ENCODE measurements at regions not wholly inside any gene's neighbourhood (a gene's known extent, or its start where the extent isn't known, plus 50 kb on each side); places are given as distances from the start of the nearest gene placed in this dataset.

DNA sequence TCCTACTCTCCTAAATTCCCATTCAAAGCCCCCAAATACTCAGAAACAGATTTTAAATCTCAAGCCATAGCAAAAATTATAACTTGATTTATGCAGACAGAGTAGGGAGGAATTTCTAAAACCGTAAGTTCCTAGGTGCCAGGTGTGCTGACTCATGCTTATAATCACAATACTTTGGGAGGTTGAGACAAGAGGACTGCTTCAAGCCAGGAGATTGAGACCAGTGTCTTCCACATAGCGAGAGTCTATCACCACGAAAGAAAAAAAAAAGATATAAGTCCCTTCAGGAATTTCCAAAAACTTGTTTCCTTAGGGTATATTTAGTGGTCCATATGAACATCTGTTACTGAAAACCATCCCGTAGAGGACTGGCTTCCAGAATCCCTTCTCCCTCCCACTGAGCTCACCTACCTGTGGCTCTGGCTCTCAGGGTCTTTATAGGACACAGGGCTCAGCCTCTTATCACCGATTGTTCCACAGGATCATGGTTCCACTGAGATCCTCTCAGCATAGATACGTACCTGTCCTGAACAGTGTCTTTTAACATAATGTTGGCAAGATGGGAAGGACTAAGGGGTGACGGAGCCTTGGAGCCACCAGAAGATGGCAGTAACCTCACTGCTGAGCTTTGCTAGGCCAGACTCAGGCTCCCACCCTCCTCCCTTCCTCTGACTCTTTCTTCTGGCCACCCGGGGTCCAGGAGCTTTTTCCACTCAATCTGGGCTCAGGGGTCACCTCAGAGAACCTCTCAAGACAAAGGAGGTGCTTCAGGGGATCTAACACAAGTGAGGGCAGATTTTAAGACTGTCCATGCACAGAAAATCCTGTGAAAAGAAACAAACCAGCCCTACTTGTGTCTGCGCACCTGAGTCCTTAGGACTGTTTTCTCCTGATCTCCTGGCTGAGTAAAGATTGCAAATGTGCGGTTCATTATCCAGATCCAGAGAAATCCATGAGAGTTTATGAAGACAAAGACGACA lies 117.5 kb upstream of the TOP3B start:
- ATAC-seq (no peak), DNase-seq (no peak)
- no peak overlapping the region for H3K4me3 Mint-ChIP-seq
- peaks cover 2% of the 10 kb centered on the region for H3K4me1 Mint-ChIP-seq
- peaks cover 44% of the 10 kb centered on the region for H3K27me3 Mint-ChIP-seq
- no peaks in the 10 kb centered on the region for H3K9me3 ChIP-seq (ENCODE audit: control insufficient read depth, low read length, poor library complexity, severe bottlenecking)
- H3K36me3 Mint-ChIP-seq (ENCODE audit: low read depth) = peaks cover 4% of the 10 kb centered on the region
- no peak overlapping the region for H3K27ac Mint-ChIP-seq

GRCh38 chr22:22099194-22099486 lies 116.6 kb upstream of the TOP3B start:
- H3K27me3 Mint-ChIP-seq = peaks cover 49% of the 10 kb centered on the region
- no peak overlapping the region for H3K27ac Mint-ChIP-seq
- DNase-seq (no peak), ATAC-seq (peak; percentile 57)
- H3K36me3 Mint-ChIP-seq (ENCODE audit: low read depth) = peaks cover 4% of the 10 kb centered on the region
- no peaks in the 10 kb centered on the region for H3K9me3 ChIP-seq (ENCODE audit: control insufficient read depth, low read length, poor library complexity, severe bottlenecking)
- H3K4me3 Mint-ChIP-seq = no peak overlapping the region
- peaks cover 2% of the 10 kb centered on the region for H3K4me1 Mint-ChIP-seq

GRCh38 chr22:22098457-22099193 lies 116.0 kb upstream of the TOP3B start:
- DNase-seq (no peak), ATAC-seq (no peak)
- Mint-ChIP-seq H3K4me3 (no peak overlapping the region), H3K27ac (no peak overlapping the region), H3K27me3 (peaks cover 53% of the 10 kb centered on the region), H3K4me1 (peaks cover 2% of the 10 kb centered on the region), H3K36me3 (ENCODE audit: low read depth) (peaks cover 4% of the 10 kb centered on the region)
- no peaks in the 10 kb centered on the region for H3K9me3 ChIP-seq (ENCODE audit: control insufficient read depth, low read length, poor library complexity, severe bottlenecking)

DNA sequence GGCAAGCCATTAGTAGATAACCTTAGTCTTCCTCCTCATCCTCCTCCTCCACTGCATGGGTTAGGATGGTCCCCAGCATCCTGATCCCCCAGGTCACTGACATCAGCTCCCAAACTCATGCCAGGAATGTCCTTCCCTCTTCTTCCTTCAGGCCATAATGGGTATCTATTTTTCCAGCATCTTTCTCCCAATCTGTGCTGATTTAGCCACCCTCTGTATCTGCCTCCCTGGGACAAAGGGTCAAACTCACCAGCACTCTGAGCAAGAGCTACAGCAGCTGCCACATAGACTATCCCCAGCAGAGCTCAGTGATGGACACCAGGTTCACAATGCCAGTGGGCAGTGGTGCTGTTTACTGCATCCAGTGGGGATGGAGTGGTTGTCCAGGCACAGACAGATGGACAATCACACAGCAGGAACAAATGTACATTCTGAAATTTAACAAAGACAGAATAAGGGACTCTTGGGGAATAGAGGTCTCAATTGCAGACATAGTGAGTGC lies 115.2 kb upstream of the TOP3B start:
- ATAC-seq (no peak), DNase-seq (no peak)
- Mint-ChIP-seq H3K27ac (no peak overlapping the region), H3K4me3 (no peak overlapping the region), H3K4me1 (peaks cover 2% of the 10 kb centered on the region), H3K36me3 (ENCODE audit: low read depth) (peaks cover 4% of the 10 kb centered on the region), H3K27me3 (peaks cover 54% of the 10 kb centered on the region)
- H3K9me3 ChIP-seq (ENCODE audit: control insufficient read depth, low read length, poor library complexity, severe bottlenecking) = no peaks in the 10 kb centered on the region

DNA sequence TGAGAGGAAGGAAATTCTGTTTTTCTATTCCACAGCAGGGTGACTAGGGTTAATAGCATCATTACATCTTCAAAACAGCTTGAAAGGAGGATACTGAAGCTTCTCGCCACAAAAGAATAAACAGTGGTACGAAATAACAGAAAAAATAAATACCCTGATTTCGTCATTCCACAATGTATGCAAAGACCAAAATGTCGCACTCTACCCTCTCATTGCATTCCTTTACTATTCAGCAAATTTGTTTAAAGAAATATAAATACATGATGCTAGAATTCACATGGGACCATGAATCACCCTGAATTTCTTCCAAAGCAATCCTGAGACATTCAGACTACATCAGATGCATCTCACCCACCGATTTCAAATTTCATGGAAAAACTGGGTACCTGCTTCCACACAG lies 112.3 kb upstream of the TOP3B start:
- Mint-ChIP-seq H3K4me1 (peaks cover 2% of the 10 kb centered on the region), H3K27ac (no peak overlapping the region), H3K4me3 (no peak overlapping the region), H3K36me3 (ENCODE audit: low read depth) (peaks cover 9% of the 10 kb centered on the region), H3K27me3 (peaks cover 76% of the 10 kb centered on the region)
- ATAC-seq = no peak
- H3K9me3 ChIP-seq (ENCODE audit: control insufficient read depth, low read length, poor library complexity, severe bottlenecking) = no peaks in the 10 kb centered on the region
- DNase-seq = no peak

GRCh38 chr22:22094514-22094913 lies 111.9 kb upstream of the TOP3B start:
- peaks cover 80% of the 10 kb centered on the region for H3K27me3 Mint-ChIP-seq
- no peak for ATAC-seq
- no peaks in the 10 kb centered on the region for H3K9me3 ChIP-seq (ENCODE audit: control insufficient read depth, low read length, poor library complexity, severe bottlenecking)
- no peak overlapping the region for H3K27ac Mint-ChIP-seq
- no peak for DNase-seq
- no peak overlapping the region for H3K4me3 Mint-ChIP-seq
- H3K36me3 Mint-ChIP-seq (ENCODE audit: low read depth) = peaks cover 9% of the 10 kb centered on the region
- peaks cover 2% of the 10 kb centered on the region for H3K4me1 Mint-ChIP-seq

GRCh38 chr22:22093743-22094142 lies 111.2 kb upstream of the TOP3B start:
- H3K4me3 Mint-ChIP-seq = no peak overlapping the region
- H3K9me3 ChIP-seq (ENCODE audit: control insufficient read depth, low read length, poor library complexity, severe bottlenecking) = no peaks in the 10 kb centered on the region
- DNase-seq (no peak), ATAC-seq (no peak)
- H3K27ac Mint-ChIP-seq = no peak overlapping the region
- H3K27me3 Mint-ChIP-seq = peaks cover 88% of the 10 kb centered on the region
- H3K36me3 Mint-ChIP-seq (ENCODE audit: low read depth) = peaks cover 9% of the 10 kb centered on the region
- H3K4me1 Mint-ChIP-seq = no peaks in the 10 kb centered on the region

DNA sequence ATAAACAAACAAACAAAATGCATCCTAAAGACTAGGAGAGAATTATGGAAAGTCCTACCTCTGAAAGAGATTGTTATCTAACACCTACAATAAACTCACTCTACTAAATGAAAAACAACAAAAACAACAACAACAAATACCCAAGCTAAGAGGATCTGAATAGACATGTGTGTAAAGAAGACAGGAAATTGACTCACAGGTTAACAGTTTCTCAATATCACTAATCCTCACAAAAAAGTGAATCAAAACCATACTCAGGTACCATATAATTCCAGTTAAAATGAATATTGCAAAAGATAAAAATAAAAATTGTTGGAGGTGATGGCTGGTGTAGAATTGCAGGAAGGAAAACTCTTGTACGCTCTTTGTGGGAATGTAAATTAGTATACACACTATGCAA lies 110.4 kb upstream of the TOP3B start:
- H3K27ac Mint-ChIP-seq = no peak overlapping the region
- no peak for DNase-seq
- no peaks in the 10 kb centered on the region for H3K4me1 Mint-ChIP-seq
- no peak overlapping the region for H3K4me3 Mint-ChIP-seq
- H3K36me3 Mint-ChIP-seq (ENCODE audit: low read depth) = peaks cover 9% of the 10 kb centered on the region
- no peak for ATAC-seq
- no peaks in the 10 kb centered on the region for H3K9me3 ChIP-seq (ENCODE audit: control insufficient read depth, low read length, poor library complexity, severe bottlenecking)
- H3K27me3 Mint-ChIP-seq = peaks cover 93% of the 10 kb centered on the region

GRCh38 chr22:22092101-22092500 lies 109.5 kb upstream of the TOP3B start:
- peaks cover 92% of the 10 kb centered on the region for H3K27me3 Mint-ChIP-seq
- no peaks in the 10 kb centered on the region for H3K4me1 Mint-ChIP-seq
- no peak overlapping the region for H3K4me3 Mint-ChIP-seq
- no peaks in the 10 kb centered on the region for H3K9me3 ChIP-seq (ENCODE audit: control insufficient read depth, low read length, poor library complexity, severe bottlenecking)
- no peak for DNase-seq
- H3K27ac Mint-ChIP-seq = no peak overlapping the region
- peaks cover 7% of the 10 kb centered on the region for H3K36me3 Mint-ChIP-seq (ENCODE audit: low read depth)
- no peak for ATAC-seq

GRCh38 chr22:22091400-22091878 lies 108.9 kb upstream of the TOP3B start:
- Mint-ChIP-seq H3K4me3 (no peak overlapping the region), H3K36me3 (ENCODE audit: low read depth) (peaks cover 4% of the 10 kb centered on the region), H3K4me1 (no peaks in the 10 kb centered on the region), H3K27ac (no peak overlapping the region), H3K27me3 (peaks cover 91% of the 10 kb centered on the region)
- no peak for ATAC-seq
- no peaks in the 10 kb centered on the region for H3K9me3 ChIP-seq (ENCODE audit: control insufficient read depth, low read length, poor library complexity, severe bottlenecking)
- no peak for DNase-seq

DNA sequence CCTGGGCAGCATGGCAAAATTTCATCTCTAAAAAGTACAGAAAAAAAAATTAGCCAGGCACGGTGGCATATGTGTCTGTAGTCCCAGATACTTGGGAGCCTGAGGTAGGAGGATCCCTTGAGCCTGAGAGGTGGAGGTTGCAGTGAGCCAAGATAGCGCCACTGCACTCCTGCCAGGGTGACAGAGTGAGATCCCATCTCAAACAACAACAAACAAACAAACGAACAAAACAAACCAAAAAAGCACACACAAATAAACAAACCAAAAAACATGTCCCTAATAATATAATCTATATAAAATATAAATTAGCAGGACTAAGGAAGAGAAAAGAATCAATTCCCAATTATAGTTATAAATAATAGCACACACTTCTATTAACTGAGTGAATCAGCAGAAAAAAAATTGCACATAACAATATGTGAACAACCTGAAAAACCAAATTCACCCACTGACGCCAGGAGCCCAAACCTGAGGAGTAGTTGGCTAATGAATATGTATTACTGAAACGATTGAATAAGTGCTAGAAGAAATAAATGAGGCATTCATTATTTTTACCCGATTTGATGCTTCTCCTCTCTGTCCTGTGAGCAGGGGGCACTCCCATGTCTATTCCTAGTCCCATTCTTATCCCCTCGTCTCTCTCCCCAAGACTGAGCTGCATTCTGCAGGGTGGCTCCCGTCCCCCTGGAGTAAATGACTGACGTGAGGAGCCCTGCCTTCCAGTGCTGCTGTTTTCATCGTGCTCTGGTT lies 108.2 kb upstream of the TOP3B start:
- Mint-ChIP-seq H3K27ac (no peak overlapping the region), H3K4me3 (no peak overlapping the region), H3K27me3 (peaks cover 91% of the 10 kb centered on the region), H3K36me3 (ENCODE audit: low read depth) (peaks cover 4% of the 10 kb centered on the region), H3K4me1 (no peaks in the 10 kb centered on the region)
- ATAC-seq (no peak), DNase-seq (no peak)
- no peaks in the 10 kb centered on the region for H3K9me3 ChIP-seq (ENCODE audit: control insufficient read depth, low read length, poor library complexity, severe bottlenecking)

DNA sequence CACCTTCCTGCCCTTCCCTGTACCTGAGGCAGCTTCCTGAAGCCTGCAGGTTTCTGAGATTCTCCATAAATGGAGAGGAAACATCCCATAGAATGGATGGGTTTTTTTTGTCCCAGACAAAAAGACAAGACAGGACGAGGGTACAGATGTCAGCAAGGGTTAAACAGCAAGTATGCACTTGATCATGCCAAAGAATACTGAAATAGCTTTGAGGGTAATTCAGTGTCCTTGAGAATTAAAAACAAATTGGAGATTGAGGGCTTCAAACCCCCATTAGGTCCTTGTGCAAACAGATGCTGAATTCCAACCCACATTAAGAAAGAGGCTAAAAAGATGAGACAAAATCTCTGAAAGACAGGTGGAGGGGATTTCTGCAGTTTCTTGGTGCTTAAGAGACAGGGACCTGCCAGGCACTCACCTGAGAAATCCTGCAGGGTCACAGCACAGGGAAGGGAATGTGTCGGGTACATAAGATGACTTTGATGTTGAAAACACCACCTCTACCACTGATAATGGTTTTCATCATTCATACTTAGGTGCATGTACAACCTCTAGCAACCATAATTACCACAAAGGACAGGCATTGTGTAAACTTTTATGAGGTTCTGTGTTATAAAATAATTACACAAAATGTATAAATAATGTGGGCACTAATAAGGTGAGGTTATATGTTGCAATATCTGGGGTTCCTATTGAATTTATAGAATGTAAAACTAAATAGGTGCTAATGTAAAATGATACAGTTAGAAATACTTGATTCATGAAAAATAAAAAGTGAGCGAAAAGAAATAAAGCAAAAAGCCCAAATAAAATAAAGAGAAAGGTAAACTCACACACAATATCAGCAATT lies 107.1 kb upstream of the TOP3B start:
- Mint-ChIP-seq H3K27me3 (peaks cover 88% of the 10 kb centered on the region), H3K4me1 (no peaks in the 10 kb centered on the region), H3K36me3 (ENCODE audit: low read depth) (peaks cover 4% of the 10 kb centered on the region), H3K27ac (no peak overlapping the region), H3K4me3 (no peak overlapping the region)
- H3K9me3 ChIP-seq (ENCODE audit: control insufficient read depth, low read length, poor library complexity, severe bottlenecking) = no peaks in the 10 kb centered on the region
- DNase-seq (no peak), ATAC-seq (no peak)

All from T-helper 17 cell (primary cell).